Naive B cell (primary cell): ENCODE measurements at regions not wholly inside any gene's neighbourhood (a gene's known extent, or its start where the extent isn't known, plus 50 kb on each side); places are given as distances from the start of the nearest gene placed in this dataset.
"Not testable (repeated sequence)": the region's sequence is repeated elsewhere in the genome, so short reads cannot be mapped to it uniquely, and the experiment has no call there.

Source experiments
- ATAC-seq, 2 donors: fragments of 150-1000 bp; cut with Tn5 transposase; 2 replicates each; pipeline ENCODE4 v1.10.0; 2021; ENCODE audit warnings: low read depth in 2 of 2, mild to moderate bottlenecking in 2 of 2, moderate library complexity in 2 of 2
- DNase-seq: peaks from one replicate; pipeline ENCODE4 v3.0.0; 2022
- H3K27ac Mint-ChIP-seq, 6 donors: one replicate each; pipeline ENCODE4 v1.8.0; 2020 to 2022; ENCODE audit warnings: mild to moderate bottlenecking in 6 of 6, mixed read lengths in 6 of 6, moderate library complexity in 5 of 6, inconsistent platforms in 2 of 6
- H3K27me3 Mint-ChIP-seq, 3 donors: one replicate each; pipeline ENCODE4 v1.8.0; 2021 to 2022; ENCODE audit warnings: mixed read lengths in 3 of 3, mild to moderate bottlenecking in 1 of 3
- H3K36me3 Mint-ChIP-seq, 2 donors: one replicate each; pipeline ENCODE4 v1.8.0; 2020 to 2022; ENCODE audit warnings: mixed read lengths in 2 of 2, inconsistent platforms in 1 of 2, mild to moderate bottlenecking in 1 of 2
- H3K4me1 Mint-ChIP-seq, 3 donors: one replicate each; pipeline ENCODE4 v1.8.0; 2020 to 2022; ENCODE audit warnings: mixed read lengths in 3 of 3, inconsistent platforms in 1 of 3, mild to moderate bottlenecking in 1 of 3, moderate library complexity in 1 of 3
- H3K4me3 Mint-ChIP-seq, 8 donors: one replicate each; pipeline ENCODE4 v1.8.0; 2020 to 2022; ENCODE audit warnings: mild to moderate bottlenecking in 8 of 8, mixed read lengths in 8 of 8, moderate library complexity in 8 of 8, inconsistent platforms in 2 of 8
- H3K9me3 Mint-ChIP-seq, 7 donors: one replicate each; pipeline ENCODE4 v1.8.0; 2020 to 2022; ENCODE audit warnings: mixed read lengths in 7 of 7, mild to moderate bottlenecking in 5 of 7, inconsistent platforms in 2 of 7, moderate library complexity in 1 of 7

GRCh38 chr9:72445306-72445995 lies 76.0 kb upstream of the TMC1 start:
- Mint-ChIP-seq H3K9me3 (peaks cover 0 to 1% (median 0%) of the 10 kb centered on the region in 7 donors), H3K36me3 (no peaks in the 10 kb centered on the region), H3K4me3 (peak overlapping the region in 1 of 8 donors; percentile 75), H3K27ac (peak overlapping the region in 2 of 6 donors; percentile 0 to 7), H3K27me3 (peaks cover 0 to 13% (median 0%) of the 10 kb centered on the region in 3 donors), H3K4me1 (peaks cover 12 to 30% (median 23%) of the 10 kb centered on the region in 3 donors)
- ATAC-seq (no peak), DNase-seq (no peak)

DNA sequence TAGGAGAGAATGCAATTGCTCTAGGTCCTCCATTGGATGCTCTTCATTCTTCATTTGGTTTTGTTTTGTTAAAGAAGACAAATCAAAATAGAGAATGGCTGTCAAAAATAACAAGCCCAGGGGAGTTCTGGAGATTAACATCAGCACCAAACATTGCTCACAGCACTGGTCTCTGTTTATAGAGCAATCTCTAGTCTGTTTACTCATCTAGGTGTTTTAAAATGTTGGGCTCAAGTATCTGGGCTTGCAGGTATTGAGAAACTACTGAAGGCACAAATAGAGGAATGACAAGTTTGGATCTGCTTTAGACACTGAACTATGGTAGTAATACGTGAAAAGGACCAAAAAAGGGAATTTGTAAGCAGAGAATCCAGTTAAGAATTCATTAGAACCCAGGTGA lies 77.0 kb upstream of the TMC1 start:
- peaks cover 12 to 30% (median 23%) of the 10 kb centered on the region in 3 donors for H3K4me1 Mint-ChIP-seq
- peaks cover 0 to 1% (median 0%) of the 10 kb centered on the region in 7 donors for H3K9me3 Mint-ChIP-seq
- no peak overlapping the region for H3K27ac Mint-ChIP-seq
- H3K36me3 Mint-ChIP-seq: no peaks in the 10 kb centered on the region
- no peak overlapping the region for H3K4me3 Mint-ChIP-seq
- DNase-seq (no peak), ATAC-seq (no peak)
- H3K27me3 Mint-ChIP-seq: peaks cover 0 to 8% (median 0%) of the 10 kb centered on the region in 3 donors

- Mint-ChIP-seq H3K27ac (peak overlapping the region in 3 of 6 donors; percentile 21 to 85 (median 84)), H3K36me3 (no peaks in the 10 kb centered on the region), H3K4me1 (peaks cover 12 to 30% (median 23%) of the 10 kb centered on the region in 3 donors), H3K9me3 (peaks cover 0 to 1% (median 0%) of the 10 kb centered on the region in 7 donors), H3K4me3 (peak overlapping the region in 1 of 8 donors; percentile 17), H3K27me3 (peaks cover 0 to 3% (median 0%) of the 10 kb centered on the region in 3 donors)
- ATAC-seq: peak; percentile 96 to 97
- DNase-seq: peak; percentile 43
Observed at GRCh38 chr9:72443855-72444254, 77.6 kb upstream of the TMC1 start.

- Mint-ChIP-seq H3K9me3 (peaks cover 0 to 1% (median 0%) of the 10 kb centered on the region in 7 donors), H3K36me3 (no peaks in the 10 kb centered on the region), H3K4me1 (peaks cover 12 to 30% (median 23%) of the 10 kb centered on the region in 3 donors), H3K4me3 (no peak overlapping the region), H3K27ac (peak overlapping the region in 1 of 6 donors; percentile 68), H3K27me3 (peaks cover 0 to 6% (median 0%) of the 10 kb centered on the region in 3 donors)
- DNase-seq: no peak
- ATAC-seq: no peak
Observed at GRCh38 chr9:72441848-72442607, 77.0 kb upstream of the ZFAND5 start.

DNA sequence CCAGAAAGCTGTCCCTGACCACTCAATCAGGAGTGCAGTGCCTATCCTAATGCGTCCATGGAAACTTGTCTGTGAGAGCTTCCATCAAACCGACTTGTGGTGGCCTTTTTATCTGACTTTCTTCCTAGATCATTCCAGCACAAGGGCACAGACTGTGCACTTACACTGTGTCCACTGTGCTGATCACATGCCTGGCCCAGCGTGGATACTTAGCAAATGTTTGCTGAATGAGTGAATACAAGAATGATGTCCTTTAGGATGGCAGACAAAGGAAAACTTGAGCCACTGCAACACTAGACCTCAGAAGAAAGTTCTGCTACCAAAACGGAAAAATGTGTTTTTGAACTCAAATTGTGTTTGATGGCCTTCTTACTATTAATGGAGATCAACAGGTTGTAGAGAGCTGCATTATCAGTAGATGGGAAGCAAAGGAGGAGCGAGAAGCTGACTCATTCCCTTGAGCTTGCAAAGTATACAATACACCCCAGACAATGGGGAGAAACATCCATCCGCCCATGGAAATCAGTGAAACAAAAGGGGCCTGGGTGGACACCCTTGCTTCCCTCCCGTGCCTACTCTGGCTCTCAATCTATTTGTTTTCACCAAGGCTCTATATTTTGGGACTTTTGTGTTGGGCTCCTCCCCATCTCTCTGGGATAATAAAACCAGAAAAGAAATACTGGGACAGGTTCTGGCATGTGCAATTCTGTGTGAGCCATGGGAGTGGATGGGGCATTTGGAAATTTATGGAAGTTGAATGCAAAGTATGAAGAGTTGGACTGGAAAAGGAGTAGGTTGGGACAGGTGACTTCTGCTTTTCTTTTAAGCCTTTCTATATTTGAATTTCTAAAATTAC lies 76.2 kb upstream of the ZFAND5 start:
- H3K9me3 Mint-ChIP-seq: peaks cover 0 to 1% (median 0%) of the 10 kb centered on the region in 7 donors
- H3K36me3 Mint-ChIP-seq: no peaks in the 10 kb centered on the region
- H3K27ac Mint-ChIP-seq: no peak overlapping the region
- ATAC-seq (no peak), DNase-seq (no peak)
- H3K4me1 Mint-ChIP-seq: peaks cover 12 to 30% (median 23%) of the 10 kb centered on the region in 3 donors
- peak overlapping the region in 1 of 8 donors; percentile 78 for H3K4me3 Mint-ChIP-seq
- peaks cover 0 to 6% (median 3%) of the 10 kb centered on the region in 3 donors for H3K27me3 Mint-ChIP-seq

GRCh38 chr9:72440378-72440777 lies 75.4 kb upstream of the ZFAND5 start:
- Mint-ChIP-seq H3K27me3 (peaks cover 0 to 6% (median 6%) of the 10 kb centered on the region in 3 donors), H3K27ac (peak overlapping the region in 1 of 6 donors; percentile 29), H3K4me3 (no peak overlapping the region), H3K36me3 (no peaks in the 10 kb centered on the region), H3K9me3 (peaks cover 0 to 1% (median 0%) of the 10 kb centered on the region in 7 donors), H3K4me1 (peaks cover 10 to 25% (median 16%) of the 10 kb centered on the region in 3 donors)
- ATAC-seq (no peak), DNase-seq (no peak)

DNA sequence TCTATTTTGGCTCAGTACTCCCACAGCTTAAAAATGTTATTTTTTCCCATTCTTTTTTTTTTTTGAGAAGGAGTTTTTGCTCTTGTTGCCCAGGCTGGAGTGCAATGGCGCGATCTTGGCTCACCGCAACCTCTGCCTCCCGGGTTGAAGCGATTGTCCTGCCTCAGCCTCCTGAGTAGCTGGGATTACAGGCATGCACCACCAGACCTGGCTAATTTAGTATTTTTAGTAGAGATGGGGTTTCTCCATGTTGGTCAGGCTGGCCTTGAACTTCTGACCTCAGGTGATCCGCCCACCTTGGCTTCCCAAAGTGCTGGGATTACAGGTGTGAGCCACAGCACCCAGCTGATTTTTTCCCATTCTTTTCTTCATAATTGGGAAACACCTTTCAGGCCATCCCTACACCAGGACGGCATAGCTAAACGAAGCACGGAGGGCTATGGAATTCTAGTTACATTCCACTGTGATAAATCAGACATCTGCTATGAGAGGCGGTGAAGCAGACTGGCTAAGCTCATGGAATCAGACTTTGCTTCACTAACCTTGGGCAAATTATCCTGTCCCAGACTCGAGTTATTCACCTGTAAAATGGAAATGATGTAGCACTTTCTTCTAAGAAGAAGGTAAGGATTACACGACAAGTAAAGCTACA lies 68.7 kb upstream of the ZFAND5 start:
- not testable (repeated sequence) for DNase-seq, H3K4me1 Mint-ChIP-seq, H3K9me3 Mint-ChIP-seq, H3K27ac Mint-ChIP-seq, ATAC-seq, H3K36me3 Mint-ChIP-seq, H3K4me3 Mint-ChIP-seq
- H3K27me3 Mint-ChIP-seq: peaks cover 5 to 15% (median 6%) of the 10 kb centered on the region in 3 donors

GRCh38 chr9:72431036-72431435 lies 66.0 kb upstream of the ZFAND5 start:
- H3K27ac Mint-ChIP-seq: no peak overlapping the region
- no peak for ATAC-seq
- no peak for DNase-seq
- H3K4me1 Mint-ChIP-seq: no peaks in the 10 kb centered on the region
- no peak overlapping the region for H3K4me3 Mint-ChIP-seq
- no peaks in the 10 kb centered on the region for H3K36me3 Mint-ChIP-seq
- peaks cover 5 to 21% (median 8%) of the 10 kb centered on the region in 3 donors for H3K27me3 Mint-ChIP-seq
- H3K9me3 Mint-ChIP-seq: no peaks in the 10 kb centered on the region

DNA sequence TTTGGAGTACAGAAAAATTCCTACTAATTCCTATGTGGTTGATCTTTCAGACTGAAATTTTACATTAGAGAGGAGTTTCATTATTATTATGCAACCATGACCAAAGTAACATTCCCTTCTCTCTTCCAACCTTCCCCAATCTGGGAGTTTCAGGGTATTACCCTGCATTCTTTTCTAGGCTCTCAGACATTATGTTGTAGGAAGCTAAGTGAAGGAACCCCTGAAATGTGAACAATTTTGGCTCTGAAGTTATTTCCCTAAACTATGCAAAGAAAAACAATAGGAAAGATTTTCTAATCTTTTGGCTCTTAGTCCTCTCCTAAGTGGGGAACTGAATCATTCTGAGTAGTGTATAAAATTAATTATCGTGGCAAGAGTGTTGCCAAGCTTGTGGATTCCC lies 63.3 kb upstream of the ZFAND5 start:
- ATAC-seq (no peak), DNase-seq (no peak)
- Mint-ChIP-seq H3K36me3 (no peaks in the 10 kb centered on the region), H3K27ac (no peak overlapping the region), H3K4me3 (no peak overlapping the region), H3K4me1 (peaks cover 0 to 9% (median 8%) of the 10 kb centered on the region in 3 donors), H3K27me3 (peaks cover 5 to 20% (median 8%) of the 10 kb centered on the region in 3 donors), H3K9me3 (peaks cover 0 to 2% (median 0%) of the 10 kb centered on the region in 7 donors)

- ATAC-seq (no peak), DNase-seq (no peak)
- Mint-ChIP-seq H3K4me3 (no peak overlapping the region), H3K27ac (no peak overlapping the region), H3K9me3 (peaks cover 0 to 2% (median 0%) of the 10 kb centered on the region in 7 donors), H3K27me3 (peaks cover 5 to 20% (median 8%) of the 10 kb centered on the region in 3 donors), H3K4me1 (peaks cover 0 to 9% (median 8%) of the 10 kb centered on the region in 3 donors), H3K36me3 (no peaks in the 10 kb centered on the region)
Observed at GRCh38 chr9:72427801-72428200, 62.8 kb upstream of the ZFAND5 start.

- ATAC-seq: peak in 1 of 2 donors; percentile 44
- DNase-seq: no peak
- Mint-ChIP-seq H3K27ac (peak overlapping the region in 1 of 6 donors; percentile 17), H3K4me3 (no peak overlapping the region), H3K36me3 (no peaks in the 10 kb centered on the region), H3K9me3 (peaks cover 0 to 2% (median 0%) of the 10 kb centered on the region in 7 donors), H3K27me3 (peaks cover 0 to 11% (median 8%) of the 10 kb centered on the region in 3 donors), H3K4me1 (peaks cover 0 to 9% (median 8%) of the 10 kb centered on the region in 3 donors)
Observed at GRCh38 chr9:72424131-72424530, 59.1 kb upstream of the ZFAND5 start.

- peaks cover 0 to 2% (median 0%) of the 10 kb centered on the region in 7 donors for H3K9me3 Mint-ChIP-seq
- H3K4me3 Mint-ChIP-seq: no peak overlapping the region
Observed at GRCh38 chr9:72422214-72422613, 57.2 kb upstream of the ZFAND5 start.

More at GRCh38 chr9:72422214-72422613, 57.2 kb upstream of the ZFAND5 start:
- ATAC-seq (no peak), DNase-seq (no peak)
- no peaks in the 10 kb centered on the region for H3K36me3 Mint-ChIP-seq
- H3K4me1 Mint-ChIP-seq: peaks cover 0 to 9% (median 8%) of the 10 kb centered on the region in 3 donors
- no peak overlapping the region for H3K27ac Mint-ChIP-seq
- peaks cover 0 to 10% (median 7%) of the 10 kb centered on the region in 3 donors for H3K27me3 Mint-ChIP-seq
